DMS 273 (cell line): ENCODE measurements at regions not wholly inside any gene's neighbourhood (a gene's known extent, or its start where the extent isn't known, plus 50 kb on each side); places are given as distances from the start of the nearest gene placed in this dataset.

Experiments used
- DNase-seq: peaks from one replicate; lab custom pipeline; 2025; ENCODE audit not compliant: unreplicated experiment; lab: John Stamatoyannopoulos, UW

- DNase-seq = no peak
These were observed 110.6 kb downstream of the P2RY1 start for GRCh38 chr3:152945556-152945955.

DNA sequence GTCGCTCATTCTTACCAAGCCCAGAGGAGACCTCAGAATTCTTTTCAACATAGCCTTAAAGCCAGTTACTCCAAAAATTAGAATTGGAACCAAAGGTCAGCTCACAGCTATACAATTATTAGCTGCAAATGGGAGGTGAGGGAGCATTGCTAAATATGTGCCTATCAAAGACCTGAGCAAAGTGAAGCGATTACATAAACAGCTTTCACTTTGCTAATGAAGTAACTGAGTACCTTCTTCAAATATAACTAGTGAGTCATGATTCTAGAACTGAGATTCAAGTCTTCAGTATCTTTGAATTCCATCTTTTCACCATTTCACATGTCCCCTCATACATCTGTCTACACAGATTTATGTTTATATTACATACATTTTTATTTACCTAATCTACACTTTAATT, 122.6 kb downstream of the P2RY1 start:
- DNase-seq = no peak

DNA sequence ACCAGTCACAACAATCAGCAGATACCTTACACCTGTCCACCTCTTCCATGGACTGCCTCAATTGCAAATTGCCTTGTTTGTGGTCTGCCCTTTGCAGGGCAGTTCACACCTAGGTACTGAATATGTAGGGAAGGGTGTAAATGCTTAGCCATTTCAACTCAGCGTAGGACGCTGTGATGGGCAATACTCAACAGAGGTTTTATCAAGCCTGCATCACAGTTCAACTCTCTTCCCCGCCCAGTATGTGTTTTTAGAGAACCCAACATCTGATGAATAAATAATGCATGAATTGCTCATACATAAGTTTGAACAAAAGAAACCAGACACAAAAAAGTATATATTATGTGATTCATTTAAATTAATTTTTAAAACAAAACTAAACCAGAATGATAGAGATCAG, 124.4 kb downstream of the P2RY1 start:
- no peak for DNase-seq

DNA sequence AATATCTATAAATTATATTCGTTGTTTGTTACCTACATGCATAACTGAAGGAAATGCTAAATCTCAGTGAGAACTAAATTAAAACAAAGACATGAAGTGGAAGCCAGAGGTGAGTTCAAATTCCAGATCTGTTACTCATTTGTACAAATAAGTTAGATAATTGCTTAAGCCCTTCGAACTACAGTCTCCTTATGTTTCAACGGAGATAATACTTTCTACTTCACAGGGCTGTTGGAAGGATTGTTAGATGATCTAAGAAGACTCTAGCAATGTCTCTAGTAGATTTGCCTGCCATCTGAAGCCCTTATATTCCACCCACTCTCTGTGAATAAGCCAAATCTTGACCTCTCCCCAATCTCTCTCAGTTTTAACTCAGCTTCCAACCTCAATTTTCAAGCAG, 125.8 kb downstream of the P2RY1 start:
- DNase-seq = no peak

DNA sequence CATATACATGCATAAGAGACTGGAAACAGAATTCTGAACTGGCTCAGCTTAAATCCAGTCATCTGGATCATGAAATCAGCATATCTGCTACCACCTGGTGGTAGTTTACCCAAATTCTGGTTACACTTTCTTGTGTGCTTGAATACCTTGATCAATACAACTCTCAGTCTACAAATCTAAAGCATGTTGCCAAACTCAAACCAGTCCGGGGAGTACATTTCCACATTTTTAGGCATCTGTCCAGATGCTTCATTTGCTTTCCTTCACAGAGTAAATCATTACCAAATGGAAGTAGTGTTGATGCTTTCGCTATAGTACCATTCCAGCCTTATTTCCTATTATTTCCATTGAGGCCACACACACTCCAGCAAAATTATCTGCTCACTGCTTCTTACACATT, 126.4 kb downstream of the P2RY1 start:
- DNase-seq = peak; percentile 54

DNA sequence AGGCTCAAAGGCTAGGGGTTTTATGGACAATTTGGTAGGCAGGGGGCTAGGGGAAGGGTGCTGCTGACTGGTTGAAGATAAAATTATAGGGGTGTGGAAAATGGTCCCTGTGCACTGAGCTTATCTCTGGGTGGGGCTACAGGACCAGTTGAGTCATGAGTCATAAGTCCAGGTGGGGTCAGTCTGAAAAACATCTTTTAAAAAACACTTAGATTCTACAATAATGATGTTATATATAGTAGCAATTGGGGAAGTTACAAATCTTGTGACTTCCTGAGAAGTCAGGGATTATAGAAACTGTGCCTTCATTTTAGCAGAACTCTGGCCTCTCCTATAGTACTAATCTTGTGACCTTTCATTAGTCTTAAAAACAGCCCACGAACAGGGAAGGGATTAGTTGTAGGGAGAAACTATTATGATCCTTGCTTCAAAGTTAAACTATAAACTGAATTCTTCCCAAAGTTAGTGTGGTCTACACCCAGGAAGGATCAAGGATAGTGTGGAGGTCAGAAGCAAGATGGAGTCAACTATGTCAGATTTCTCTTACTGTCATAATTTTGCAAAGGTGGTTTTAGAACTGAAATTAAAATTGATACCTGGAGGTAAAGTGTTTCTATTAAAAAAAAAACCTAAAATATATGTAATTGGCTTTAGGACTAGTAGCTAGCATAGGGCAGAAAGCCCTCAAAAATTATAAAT, 130.1 kb downstream of the P2RY1 start:
- no peak for DNase-seq

DNA sequence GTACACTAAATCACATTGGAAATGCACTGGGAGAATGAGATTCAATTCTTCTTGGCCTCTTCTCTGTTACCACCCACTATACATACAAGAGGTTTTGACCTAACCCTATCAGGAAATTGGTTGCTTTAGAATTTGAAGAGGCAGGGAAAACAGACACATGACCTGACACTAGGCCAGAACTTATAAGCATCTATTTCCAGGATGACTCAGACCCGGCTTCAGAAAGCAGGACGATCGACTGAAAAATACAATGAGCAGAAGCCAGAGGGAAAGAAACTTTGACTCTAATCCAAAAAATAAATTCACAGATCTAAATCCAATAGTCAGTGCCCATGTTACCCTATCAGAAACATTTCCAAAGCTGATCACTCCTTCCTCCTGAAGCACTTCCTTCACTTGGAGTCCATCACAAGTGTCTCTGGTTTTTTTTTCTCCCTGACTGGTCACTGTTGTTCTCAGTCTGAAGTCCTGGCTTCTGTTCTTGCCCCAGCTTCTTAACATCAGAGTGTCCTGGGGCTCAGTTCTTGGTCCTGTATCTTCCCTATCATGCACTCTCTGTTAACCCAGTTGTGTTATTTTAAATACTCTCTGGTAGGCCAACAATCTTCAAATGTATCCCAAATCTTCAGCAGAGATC, 133.6 kb downstream of the P2RY1 start:
- DNase-seq = no peak

DNA sequence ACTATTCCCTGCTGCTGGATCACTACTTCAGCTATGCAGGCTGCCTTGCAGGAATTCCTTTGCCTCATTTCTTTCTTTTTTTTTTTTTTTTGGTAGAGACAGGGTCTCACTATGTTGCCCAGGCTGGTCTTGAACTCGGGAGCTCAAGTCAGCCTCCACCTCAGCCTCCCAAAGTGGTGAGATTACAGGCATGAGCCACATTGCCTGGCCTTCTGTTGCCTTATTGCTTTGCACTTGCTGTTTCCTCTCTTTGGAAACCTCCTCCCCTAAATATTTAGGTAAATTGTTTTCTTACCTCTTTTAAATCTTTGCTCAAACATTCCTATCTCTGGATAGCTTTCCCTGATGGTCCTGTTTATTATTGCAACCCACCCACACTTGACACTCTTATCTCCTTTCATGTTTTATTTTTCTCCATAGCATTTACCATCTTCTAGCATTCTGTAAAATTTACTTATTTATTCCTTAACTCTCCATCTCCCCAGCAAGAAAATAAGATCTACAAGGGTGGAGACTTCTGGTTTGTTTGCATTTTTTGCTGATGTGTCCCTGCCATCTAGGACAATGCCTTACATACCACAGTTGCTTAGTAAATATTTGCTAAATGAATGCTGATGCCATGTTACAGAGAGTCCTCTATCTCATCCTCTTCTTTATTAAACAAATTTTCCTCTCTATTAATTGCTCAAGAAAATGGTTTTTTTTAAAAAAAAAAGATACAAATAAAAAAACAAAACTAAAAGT, 134.8 kb downstream of the P2RY1 start:
- no peak for DNase-seq

DNA sequence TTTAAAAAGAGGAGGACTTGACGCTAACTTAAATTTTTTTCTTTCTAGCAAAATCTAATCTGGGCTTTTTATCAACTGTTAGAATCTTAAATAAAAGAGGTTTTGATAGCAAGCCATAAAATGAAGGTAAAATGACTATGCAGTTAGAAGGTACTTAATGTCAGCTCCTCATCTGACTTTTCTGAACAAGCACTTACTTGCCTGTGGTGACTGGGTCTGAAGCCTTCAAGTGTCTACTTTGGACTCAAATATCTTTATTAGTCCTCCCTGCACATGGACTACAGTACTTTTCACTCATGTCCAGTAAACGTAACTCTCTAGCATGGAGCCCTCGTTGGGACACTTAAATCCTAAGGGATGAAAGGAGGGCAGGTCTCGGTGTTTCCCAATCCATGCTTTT, 135.9 kb downstream of the P2RY1 start:
- DNase-seq = no peak

DNA sequence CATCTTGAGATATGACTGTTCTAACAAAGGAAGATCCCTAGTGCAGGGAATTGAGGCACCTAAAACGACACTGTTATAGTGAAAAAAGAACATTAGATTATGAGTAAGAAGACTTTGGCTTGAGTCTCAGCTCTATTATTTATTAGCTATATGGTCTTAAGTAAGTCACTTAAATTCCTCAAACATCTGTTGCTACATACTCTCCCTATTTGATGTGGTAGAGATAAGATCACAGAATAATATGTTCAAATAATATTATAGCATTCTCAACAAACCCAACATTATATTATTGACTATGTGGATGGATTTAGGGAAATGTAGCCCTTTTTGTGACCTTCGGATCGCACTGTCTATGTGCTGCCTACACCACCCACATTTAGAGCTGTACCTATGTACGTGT, 136.9 kb downstream of the P2RY1 start:
- DNase-seq = no peak

- DNase-seq = no peak
These were observed 138.6 kb downstream of the P2RY1 start for GRCh38 chr3:152973575-152973974.

DNA sequence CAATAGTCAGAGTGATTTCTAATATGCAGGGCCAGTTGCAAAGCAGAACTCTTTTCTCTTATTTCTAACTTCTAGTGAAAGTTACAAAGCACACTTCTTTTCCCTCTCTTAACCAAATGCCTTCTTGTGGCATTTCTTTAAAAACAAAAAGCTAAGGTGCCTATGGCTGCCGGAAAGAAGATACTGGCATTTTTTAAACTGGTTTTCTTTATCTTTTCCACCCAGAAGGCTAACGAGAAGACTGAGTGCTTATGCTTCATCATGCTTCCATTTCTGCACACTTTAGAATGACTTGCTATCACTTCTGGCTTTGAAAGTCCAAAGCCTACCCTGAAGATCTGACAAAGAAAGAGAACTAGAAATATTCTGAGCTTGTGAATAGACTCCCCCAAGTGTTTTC, 141.3 kb downstream of the P2RY1 start:
- no peak for DNase-seq

GRCh38 chr3:152977366-152977765, 142.4 kb downstream of the P2RY1 start:
- DNase-seq = no peak

DNA sequence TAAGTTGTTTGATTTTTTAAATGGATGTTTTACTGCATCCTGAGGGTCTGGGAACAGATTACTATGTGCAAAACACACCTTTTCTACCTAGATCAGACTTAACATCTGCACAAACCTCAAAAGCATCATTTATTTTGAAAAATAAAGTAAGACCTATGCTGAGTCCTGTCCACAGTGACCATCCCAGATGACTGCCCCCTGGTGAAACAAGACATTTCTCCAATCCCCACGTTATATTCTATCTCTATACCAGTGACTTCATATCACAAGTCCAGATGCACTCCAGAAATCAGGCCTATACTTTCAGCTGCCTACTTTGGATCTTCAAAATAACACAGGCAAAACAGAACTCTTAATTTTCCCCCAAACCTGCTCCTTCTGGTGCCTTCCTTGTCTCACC, 143.2 kb downstream of the P2RY1 start:
- no peak for DNase-seq

- DNase-seq = no peak
These were observed 162.6 kb downstream of the P2RY1 start for GRCh38 chr3:152997526-152997925.

DNA sequence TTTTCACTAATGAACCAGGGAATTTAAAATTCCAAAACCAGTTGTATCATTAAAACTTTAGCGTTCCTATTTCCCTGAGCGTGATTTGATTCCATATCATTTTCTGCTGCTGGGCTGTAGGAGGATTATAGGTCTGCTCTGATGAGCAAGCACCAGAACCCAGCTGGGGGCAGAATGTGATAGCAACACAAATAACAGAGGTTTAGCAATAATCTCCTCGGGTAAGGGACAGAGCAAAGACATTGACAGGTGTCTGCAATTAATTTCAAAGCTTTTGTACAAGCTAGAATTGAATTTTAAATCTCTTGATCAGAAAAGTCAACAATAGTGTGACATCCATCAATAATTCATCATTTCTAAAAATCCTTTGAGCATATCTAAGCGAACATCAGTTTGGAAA, 163.4 kb upstream of the RAP2B start:
- DNase-seq = no peak

- no peak for DNase-seq
These were observed 161.7 kb upstream of the RAP2B start for GRCh38 chr3:153000325-153000724.

DNA sequence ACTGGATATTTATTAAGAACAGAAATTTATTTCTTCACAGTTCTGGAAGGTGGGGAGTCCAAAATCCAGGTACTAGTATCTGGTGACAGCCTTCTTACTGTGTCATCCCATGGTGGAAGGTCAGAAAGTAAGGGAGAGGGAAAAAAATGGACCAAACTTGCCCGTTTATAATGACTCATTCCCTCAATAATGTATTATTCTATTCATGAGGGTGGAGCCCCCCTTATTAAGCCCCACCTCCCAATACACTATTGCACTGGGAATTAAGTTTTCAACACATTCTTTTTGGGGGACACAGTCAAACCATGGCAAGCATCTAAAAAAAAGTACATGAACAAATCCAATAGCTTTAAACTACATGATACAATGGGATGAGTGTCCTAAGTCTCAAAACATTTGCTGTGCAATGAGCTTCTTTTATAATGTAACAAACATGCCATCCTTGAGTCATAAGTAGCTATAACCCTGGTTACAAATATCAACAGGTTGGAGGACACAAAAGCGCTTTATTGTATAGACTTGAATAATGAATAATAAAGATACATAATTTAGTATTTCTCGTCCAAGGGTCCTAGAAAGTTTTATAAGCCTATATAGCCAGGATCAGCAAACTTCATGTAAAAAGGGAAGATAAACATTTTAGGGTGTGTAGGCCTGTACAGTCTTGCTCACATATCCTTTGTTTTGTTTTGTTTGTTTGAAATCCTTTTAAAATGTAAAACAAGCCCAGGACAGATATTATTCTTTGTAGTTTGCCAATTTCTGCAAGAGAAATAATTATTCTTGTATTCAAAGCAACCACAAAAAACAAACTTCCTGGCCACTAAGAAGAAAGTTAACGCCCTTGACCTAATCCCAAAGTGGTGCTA, 160.6 kb upstream of the RAP2B start:
- DNase-seq = no peak

DNA sequence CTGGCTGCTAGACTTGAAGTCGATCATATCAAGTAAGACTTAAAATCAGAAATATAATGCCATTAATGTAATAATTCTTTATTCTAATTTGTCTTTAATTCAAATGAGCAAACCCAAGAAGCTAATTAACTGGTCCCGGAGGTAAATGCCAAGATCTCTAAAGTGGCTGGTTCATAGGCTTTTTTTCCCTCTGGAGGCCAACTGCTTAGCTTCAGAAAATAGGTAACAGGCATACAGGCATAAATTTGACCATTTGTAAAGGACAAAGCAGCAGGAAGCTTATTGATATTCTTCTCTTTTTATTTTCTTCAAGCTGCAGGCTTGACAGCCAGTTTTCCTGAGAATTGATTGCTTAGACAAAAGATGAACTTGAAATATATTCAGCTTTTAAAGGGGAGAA, 158.6 kb upstream of the RAP2B start:
- DNase-seq = no peak

GRCh38 chr3:153003862-153004261, 158.2 kb upstream of the RAP2B start:
- no peak for DNase-seq

DNA sequence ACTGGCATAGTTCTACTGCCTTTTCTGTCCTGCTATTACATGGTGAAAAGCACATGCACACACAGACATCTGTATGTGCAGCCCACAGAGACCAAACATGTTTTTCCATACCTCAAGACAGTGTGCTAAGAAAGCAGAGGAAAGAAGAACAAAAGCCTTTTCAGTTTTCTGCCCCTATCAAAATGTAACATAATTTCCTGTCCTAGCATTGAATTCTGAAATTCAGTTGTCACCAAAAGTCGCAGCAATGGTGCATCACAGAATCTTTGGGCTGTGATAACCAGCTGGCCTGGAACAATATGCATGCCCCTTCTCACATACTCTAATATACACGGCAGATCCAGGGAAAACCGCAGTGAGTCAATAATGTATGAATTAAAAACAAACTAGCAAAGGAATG, 153.8 kb upstream of the RAP2B start:
- DNase-seq = no peak
